SK-N-SH treated with all-trans-retinoic acid at 6 μM for 48 hours (cell line): ENCODE measurements at regions not wholly inside any gene's neighbourhood (a gene's known extent, or its start where the extent isn't known, plus 50 kb on each side); places are given as distances from the start of the nearest gene placed in this dataset.

Source experiments
- ARNTL ChIP-seq: fragments of 450-650 bp; formaldehyde crosslinking; IDR thresholded peaks from 2 replicates; pipeline ENCODE4 v1.5.0; 2020; ENCODE audit warnings: low read depth, mild to moderate bottlenecking, moderate library complexity, borderline replicate concordance
- CSDC2 ChIP-seq: fragments of 250-450 bp; sonication (Bioruptor Pico); IDR thresholded peaks from 2 replicates; pipeline ENCODE4 v1.5.0; 2020; ENCODE audit warnings: mild to moderate bottlenecking, moderate library complexity
- ESRRG ChIP-seq: fragments of 250-450 bp; sonication (Bioruptor Pico); IDR thresholded peaks from 2 replicates; pipeline ENCODE4 v1.6.1; 2021; ENCODE audit warnings: mild to moderate bottlenecking
- ZFP3 ChIP-seq: fragments of 250-450 bp; sonication (Bioruptor Pico); IDR thresholded peaks from 2 replicates; pipeline ENCODE4 v1.5.0; 2020; ENCODE audit warnings: mild to moderate bottlenecking, moderate library complexity
- TF ChIP-seq, protein P1 (sequence below): fragments of 250-450 bp; sonication (Bioruptor Pico); IDR thresholded peaks from 2 replicates; pipeline ENCODE4 v1.8.0; 2020; ENCODE audit warnings: mild to moderate bottlenecking, moderate library complexity, borderline replicate concordance

DNA sequence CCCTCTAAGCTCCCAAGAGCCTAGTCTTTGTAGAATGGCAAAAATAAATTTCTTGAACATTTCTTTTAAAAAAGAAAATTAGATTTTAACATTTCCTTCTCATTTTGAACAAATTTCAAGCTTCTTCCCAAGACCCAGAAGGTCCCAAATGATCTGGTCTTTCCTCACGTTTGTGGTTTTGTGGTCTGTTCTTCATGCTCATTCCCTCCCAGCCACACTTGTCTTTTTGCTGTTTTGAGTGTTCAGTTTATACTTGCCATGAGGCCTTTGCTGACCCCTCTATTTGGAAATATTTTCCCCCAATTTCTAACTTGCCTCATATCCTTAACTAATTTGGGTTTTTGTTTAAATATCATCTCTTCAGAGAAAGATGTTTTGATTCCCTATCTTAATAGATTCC is 133.4 kb upstream of the PAPPA start:
- TF ChIP-seq ARNTL (CRISPR knock-in tag): no peak
- no peak for TF ChIP-seq ESRRG (CRISPR knock-in tag)
- TF ChIP-seq ZFP3 (CRISPR knock-in tag): no peak
- TF ChIP-seq CSDC2: no peak
- TF ChIP-seq, protein P1, sequence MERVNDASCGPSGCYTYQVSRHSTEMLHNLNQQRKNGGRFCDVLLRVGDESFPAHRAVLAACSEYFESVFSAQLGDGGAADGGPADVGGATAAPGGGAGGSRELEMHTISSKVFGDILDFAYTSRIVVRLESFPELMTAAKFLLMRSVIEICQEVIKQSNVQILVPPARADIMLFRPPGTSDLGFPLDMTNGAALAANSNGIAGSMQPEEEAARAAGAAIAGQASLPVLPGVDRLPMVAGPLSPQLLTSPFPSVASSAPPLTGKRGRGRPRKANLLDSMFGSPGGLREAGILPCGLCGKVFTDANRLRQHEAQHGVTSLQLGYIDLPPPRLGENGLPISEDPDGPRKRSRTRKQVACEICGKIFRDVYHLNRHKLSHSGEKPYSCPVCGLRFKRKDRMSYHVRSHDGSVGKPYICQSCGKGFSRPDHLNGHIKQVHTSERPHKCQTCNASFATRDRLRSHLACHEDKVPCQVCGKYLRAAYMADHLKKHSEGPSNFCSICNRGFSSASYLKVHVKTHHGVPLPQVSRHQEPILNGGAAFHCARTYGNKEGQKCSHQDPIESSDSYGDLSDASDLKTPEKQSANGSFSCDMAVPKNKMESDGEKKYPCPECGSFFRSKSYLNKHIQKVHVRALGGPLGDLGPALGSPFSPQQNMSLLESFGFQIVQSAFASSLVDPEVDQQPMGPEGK: no peak
